Cardiac muscle cell (in vitro differentiated cells and primary cell): ENCODE measurements at regions not wholly inside any gene's neighbourhood (a gene's known extent, or its start where the extent isn't known, plus 50 kb on each side); places are given as distances from the start of the nearest gene placed in this dataset.

Source experiments
- DNase-seq, 2 donors: peaks; one replicate each; pipeline versions ENCODE4 v3.0.0 to v3.0.0-alpha.2; 2010 to 2017; ENCODE audit warnings: low read depth in 1 of 2, low spot score in 1 of 2
- H3K27ac ChIP-seq: fragments of 200-600 bp; sonication (generic); 2 replicates; pipeline ENCODE4 v1.5.1; 2016
- H3K27me3 ChIP-seq: fragments of 200-600 bp; sonication (generic); 2 replicates; pipeline ENCODE4 v1.6.0; 2016; ENCODE audit warnings: control low read depth
- H3K36me3 ChIP-seq: fragments of 200-600 bp; sonication (generic); 2 replicates; pipeline ENCODE4 v1.5.1; 2016; ENCODE audit warnings: control low read depth
- H3K4me1 ChIP-seq: fragments of 200-600 bp; sonication (generic); 2 replicates; pipeline ENCODE4 v1.8.1; 2017; ENCODE audit warnings: low read depth, mild to moderate bottlenecking, mixed run types
- H3K4me3 ChIP-seq: fragments of 200-600 bp; sonication (generic); 2 replicates; pipeline ENCODE4 v1.5.1; 2016; ENCODE audit warnings: mild to moderate bottlenecking
- H3K9me3 ChIP-seq: fragments of 200-600 bp; sonication (generic); 2 replicates; pipeline ENCODE4 v1.5.1; 2017; ENCODE audit warnings: low read depth, mild to moderate bottlenecking, control low read depth
- CTCF ChIP-seq: IDR thresholded peaks from 2 replicates; pipeline ENCODE4 v1.5.1; 2012; ENCODE audit warnings: low read depth, mild to moderate bottlenecking, low read length

GRCh38 chr14:54090274-54090673 is 133.6 kb upstream of the BMP4 start:
- Histone ChIP-seq H3K9me3 (peaks cover 2% of the 10 kb centered on the region), H3K4me3 (no peak overlapping the region), H3K4me1 (no peaks in the 10 kb centered on the region), H3K36me3 (no peaks in the 10 kb centered on the region), H3K27me3 (no peaks in the 10 kb centered on the region), H3K27ac (no peak overlapping the region)
- no peak for DNase-seq
- no peak for TF ChIP-seq CTCF

- Histone ChIP-seq H3K27ac (no peak overlapping the region), H3K4me1 (no peaks in the 10 kb centered on the region), H3K27me3 (no peaks in the 10 kb centered on the region), H3K4me3 (no peak overlapping the region), H3K36me3 (no peaks in the 10 kb centered on the region), H3K9me3 (peaks cover 2% of the 10 kb centered on the region)
- peak in 1 of 2 donors; percentile 6 for DNase-seq
- TF ChIP-seq CTCF = no peak
These were observed 138.1 kb upstream of the BMP4 start for GRCh38 chr14:54094765-54095164.

DNA sequence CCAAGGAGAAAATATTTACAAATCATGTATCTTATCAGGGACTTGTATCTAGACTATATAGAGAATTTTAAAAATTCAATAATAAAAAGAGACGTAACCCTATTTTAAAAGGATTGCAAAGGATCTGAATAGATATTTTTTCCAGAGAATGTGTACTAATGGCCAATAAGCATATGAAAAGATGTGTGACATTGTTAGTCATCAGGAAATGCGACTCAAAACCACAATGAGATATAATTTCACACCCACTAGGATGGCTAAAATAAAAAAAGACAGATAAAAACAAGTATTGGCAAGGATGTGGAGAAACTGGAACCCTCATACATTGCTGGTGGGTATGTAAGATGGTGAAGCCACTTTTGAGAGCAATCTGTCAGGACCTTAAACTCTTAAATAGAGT is 141.9 kb upstream of the BMP4 start:
- Histone ChIP-seq H3K4me3 (no peak overlapping the region), H3K36me3 (no peaks in the 10 kb centered on the region), H3K27me3 (no peaks in the 10 kb centered on the region), H3K4me1 (no peaks in the 10 kb centered on the region), H3K9me3 (peaks cover 2% of the 10 kb centered on the region), H3K27ac (no peak overlapping the region)
- TF ChIP-seq CTCF = no peak
- DNase-seq = peak in 1 of 2 donors; percentile 13

DNA sequence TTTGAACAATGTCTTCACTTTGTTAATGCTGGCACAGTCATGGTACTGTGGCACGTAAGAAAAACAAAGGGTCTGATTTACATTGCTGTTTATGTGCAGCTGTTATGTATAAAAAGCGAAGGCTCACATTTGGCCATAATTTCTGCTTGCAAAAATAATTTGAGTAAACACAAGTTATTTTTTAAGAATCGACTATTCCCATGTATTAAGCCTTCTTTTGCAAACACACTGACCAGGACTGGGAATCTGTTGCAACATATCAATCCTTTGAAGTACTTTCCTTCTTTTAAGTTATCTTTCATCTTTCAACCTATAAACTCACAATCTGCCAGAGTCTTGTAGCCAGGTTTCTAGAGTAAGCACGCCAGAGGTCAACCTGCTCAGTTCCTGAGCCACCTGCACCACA is 145.4 kb upstream of the BMP4 start:
- no peaks in the 10 kb centered on the region for H3K27me3 ChIP-seq
- H3K9me3 ChIP-seq = no peaks in the 10 kb centered on the region
- H3K4me3 ChIP-seq = no peak overlapping the region
- no peak for TF ChIP-seq CTCF
- DNase-seq = no peak
- no peaks in the 10 kb centered on the region for H3K4me1 ChIP-seq
- H3K36me3 ChIP-seq = no peaks in the 10 kb centered on the region
- H3K27ac ChIP-seq = no peak overlapping the region

GRCh38 chr14:54102530-54102929 is 145.9 kb upstream of the BMP4 start:
- DNase-seq = no peak
- no peaks in the 10 kb centered on the region for H3K4me1 ChIP-seq

More at GRCh38 chr14:54102530-54102929, 145.9 kb upstream of the BMP4 start:
- no peaks in the 10 kb centered on the region for H3K27me3 ChIP-seq
- no peak overlapping the region for H3K4me3 ChIP-seq
- TF ChIP-seq CTCF = no peak
- H3K9me3 ChIP-seq = no peaks in the 10 kb centered on the region
- H3K36me3 ChIP-seq = no peaks in the 10 kb centered on the region
- H3K27ac ChIP-seq = no peak overlapping the region
